ENCODE measurements at regions not wholly inside any gene's neighbourhood (a gene's known extent, or its start where the extent isn't known, plus 50 kb on each side); places are given as distances from the start of the nearest gene placed in this dataset.

GRCh38 chr2:53455094-53455493 is 312.5 kb upstream of the CHAC2 start:
- no peak for TF ChIP-seq NANOG (IDR thresholded peaks at IDR 0.05; ENCODE audit: borderline replicate concordance)
- no peak for TF ChIP-seq POLR2AphosphoS5 (IDR thresholded peaks at IDR 0.05; ENCODE audit: low read depth)
- no peak for TF ChIP-seq REST (IDR thresholded peaks at IDR 0.05; ENCODE audit: unreplicated experiment)
- no peak for TF ChIP-seq EZH2 (IDR thresholded peaks at IDR 0.05; ENCODE audit: low read depth, unreplicated experiment)
- no peak for TF ChIP-seq CTCF (conservative IDR thresholded peaks at IDR 0.05; ENCODE audit: low read depth in 2 of 2)
- TF ChIP-seq EZH2phosphoT487 (IDR thresholded peaks at IDR 0.05; ENCODE audit: unreplicated experiment) = no peak
- TF ChIP-seq ZNF331 (CRISPR knock-in tag; IDR thresholded peaks at IDR 0.05; ENCODE audit: low read depth) = no peak
- no peak for TF ChIP-seq CREB1 (CRISPR knock-in tag; IDR thresholded peaks at IDR 0.05; ENCODE audit: low read depth)
- no peak for TF ChIP-seq ZNF114 (CRISPR knock-in tag; IDR thresholded peaks at IDR 0.05)
- TF ChIP-seq, protein P1, sequence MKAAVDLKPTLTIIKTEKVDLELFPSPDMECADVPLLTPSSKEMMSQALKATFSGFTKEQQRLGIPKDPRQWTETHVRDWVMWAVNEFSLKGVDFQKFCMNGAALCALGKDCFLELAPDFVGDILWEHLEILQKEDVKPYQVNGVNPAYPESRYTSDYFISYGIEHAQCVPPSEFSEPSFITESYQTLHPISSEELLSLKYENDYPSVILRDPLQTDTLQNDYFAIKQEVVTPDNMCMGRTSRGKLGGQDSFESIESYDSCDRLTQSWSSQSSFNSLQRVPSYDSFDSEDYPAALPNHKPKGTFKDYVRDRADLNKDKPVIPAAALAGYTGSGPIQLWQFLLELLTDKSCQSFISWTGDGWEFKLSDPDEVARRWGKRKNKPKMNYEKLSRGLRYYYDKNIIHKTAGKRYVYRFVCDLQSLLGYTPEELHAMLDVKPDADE (IDR thresholded peaks at IDR 0.05) = no peak
- TF ChIP-seq JUNB (IDR thresholded peaks at IDR 0.05; ENCODE audit: unreplicated experiment) = no peak

All from GM23338 (cell line).